IMR-90 (cell line): ENCODE measurements at regions not wholly inside any gene's neighbourhood (a gene's known extent, or its start where the extent isn't known, plus 50 kb on each side); places are given as distances from the start of the nearest gene placed in this dataset.

Source experiments
- ATAC-seq: fragments of 200-7000 bp; cut with Tn5 transposase; 2 replicates; pipeline ENCODE4 v1.9.1; 2020; ENCODE audit warnings: low read depth, mild to moderate bottlenecking, moderate library complexity
- BruUV-seq: library from RNA; stranded (reverse); fragments of 400-500 nt; replicated peaks from 2 replicates; lab custom pipeline; 2021; lab: Mats Ljungman, UMichigan
- CTCF ChIA-PET: fragments of 300-600 bp; formaldehyde crosslinking; extraction: SDS; loops from one replicate; lab custom pipeline; 2021; ENCODE audit warnings: antibody characterized with exemption; lab: Yijun Ruan, JAX
- POLR2A ChIA-PET: fragments of 300-600 bp; sonication (Branson Sonifier 250); formaldehyde crosslinking; loops from one replicate; lab custom pipeline; 2022; ENCODE audit warnings: antibody characterized with exemption; ENCODE audit not compliant: unreplicated experiment; lab: Charles Lee
- DNase-seq: peaks from one replicate; pipeline ENCODE4 v3.0.0; 2013
- H2AFZ ChIP-seq: replicated peaks from 2 replicates; pipeline ENCODE3; 2013; ENCODE audit warnings: low read length, mild to moderate bottlenecking; ENCODE audit not compliant: poor library complexity
- H2AK5ac ChIP-seq: 2 replicates; pipeline ENCODE4 v1.6.1; 2013; ENCODE audit warnings: low read depth, low read length, inconsistent platforms
- H2AK9ac ChIP-seq: replicated peaks from 2 replicates; pipeline ENCODE3; 2013; ENCODE audit warnings: mild to moderate bottlenecking, low read depth, low read length, moderate library complexity; ENCODE audit not compliant: poor library complexity
- H2BK120ac ChIP-seq: 2 replicates; pipeline ENCODE4 v1.6.1; 2013; ENCODE audit warnings: low read depth, low read length, inconsistent platforms
- H2BK15ac ChIP-seq: 3 replicates; pipeline ENCODE4 v1.6.1; 2013; ENCODE audit warnings: low read depth, low read length, inconsistent platforms
- H2BK20ac ChIP-seq: 2 replicates; pipeline ENCODE4 v1.6.1; 2013; ENCODE audit warnings: low read depth, mild to moderate bottlenecking, inconsistent platforms, low read length, moderate library complexity
- H2BK5ac ChIP-seq: 2 replicates; pipeline ENCODE4 v1.6.1; 2013; ENCODE audit warnings: mild to moderate bottlenecking, low read depth, low read length, inconsistent platforms; ENCODE audit not compliant: poor library complexity, severe bottlenecking
- H3K14ac ChIP-seq: replicated peaks from 2 replicates; pipeline ENCODE4 v1.6.1; 2013; ENCODE audit warnings: low read depth, low read length, inconsistent platforms
- H3K18ac ChIP-seq: 2 replicates; pipeline ENCODE4 v1.6.1; 2013; ENCODE audit warnings: low read depth, low read length, control low read depth
- H3K23ac ChIP-seq: 2 replicates; pipeline ENCODE4 v1.6.1; 2013; ENCODE audit warnings: low read depth, low read length, inconsistent platforms
- H3K27ac ChIP-seq: 2 replicates; pipeline ENCODE4 v1.5.1; 2013; ENCODE audit warnings: mild to moderate bottlenecking, control low read depth, low read length; ENCODE audit not compliant: insufficient read depth
- H3K27me3 ChIP-seq: 2 replicates; pipeline ENCODE4 v1.6.1; 2013; ENCODE audit warnings: low read length; ENCODE audit not compliant: control insufficient read depth, insufficient read depth
- H3K36me3 ChIP-seq: 2 replicates; pipeline ENCODE4 v1.6.1; 2013; ENCODE audit warnings: low read length, mixed read lengths; ENCODE audit not compliant: control insufficient read depth, insufficient read depth
- H3K4ac ChIP-seq: 2 replicates; pipeline ENCODE4 v1.6.1; 2013; ENCODE audit warnings: low read depth, low read length, inconsistent platforms
- H3K4me1 ChIP-seq: 2 replicates; pipeline ENCODE4 v1.6.1; 2013; ENCODE audit warnings: low read length, mixed read lengths; ENCODE audit not compliant: control insufficient read depth, insufficient read depth
- H3K4me2 ChIP-seq: 2 replicates; pipeline ENCODE4 v1.6.1; 2013; ENCODE audit warnings: low read depth, mild to moderate bottlenecking, control low read depth, low read length, moderate library complexity
- H3K4me3 ChIP-seq: 2 replicates; pipeline ENCODE4 v1.5.1; 2013; ENCODE audit warnings: low read depth, mild to moderate bottlenecking, control low read depth, low read length, moderate library complexity; ENCODE audit not compliant: insufficient read depth
- H3K56ac ChIP-seq: 2 replicates; pipeline ENCODE4 v1.6.1; 2013; ENCODE audit warnings: low read length, inconsistent platforms; ENCODE audit not compliant: insufficient read depth; ENCODE audit errors: extremely low read depth
- H3K79me1 ChIP-seq, 2 experiments: 2 replicates each; pipeline ENCODE4 v1.6.1; 2013; ENCODE audit warnings: low read length in 2 of 2, inconsistent platforms in 1 of 2, low read depth in 1 of 2
- H3K9ac ChIP-seq: 2 replicates; pipeline ENCODE4 v1.6.1; 2013; ENCODE audit warnings: low read depth, low read length, control low read depth
- H3K9me1 ChIP-seq: 2 replicates; pipeline ENCODE4 v1.6.1; 2013; ENCODE audit warnings: low read length, inconsistent platforms; ENCODE audit not compliant: insufficient read depth
- H3K9me3 ChIP-seq: 2 replicates; pipeline ENCODE4 v1.6.1; 2013; ENCODE audit warnings: low read length; ENCODE audit not compliant: control insufficient read depth, insufficient read depth
- H4K20me1 ChIP-seq: 2 replicates; pipeline ENCODE4 v1.6.1; 2013; ENCODE audit warnings: low read length, inconsistent platforms; ENCODE audit not compliant: insufficient read depth
- H4K5ac ChIP-seq: 2 replicates; pipeline ENCODE4 v1.6.1; 2013; ENCODE audit warnings: mild to moderate bottlenecking, low read depth, low read length, control low read depth
- H4K8ac ChIP-seq, 2 experiments: 2 replicates each; pipeline ENCODE4 v1.6.1; 2013; ENCODE audit warnings: low read depth in 2 of 2, low read length in 2 of 2, control low read depth in 1 of 2, inconsistent platforms in 1 of 2
- H4K91ac ChIP-seq: 2 replicates; pipeline ENCODE4 v1.6.1; 2013; ENCODE audit warnings: low read depth, low read length, inconsistent platforms; ENCODE audit not compliant: insufficient read depth
- ELK1 ChIP-seq: fragments of 150-350 bp; IDR thresholded peaks from 2 replicates; pipeline ENCODE4 v1.6.1; 2016; ENCODE audit warnings: low read depth, mild to moderate bottlenecking, low read length, moderate library complexity, borderline replicate concordance
- MAFK ChIP-seq: IDR thresholded peaks from 2 replicates; pipeline ENCODE4 v1.6.1; 2012; ENCODE audit warnings: low read depth, low read length, improper control_type of control experiment
- MXI1 ChIP-seq: IDR thresholded peaks from 2 replicates; pipeline ENCODE4 v1.6.1; 2012; ENCODE audit warnings: low read depth, mild to moderate bottlenecking, low read length, moderate library complexity, borderline replicate concordance
- NFE2L2 ChIP-seq: fragments of 150-350 bp; IDR thresholded peaks from 2 replicates; pipeline ENCODE4 v1.6.1; 2016; ENCODE audit warnings: low read depth, mild to moderate bottlenecking, low read length
- POLR2A ChIP-seq: IDR thresholded peaks from 2 replicates; pipeline ENCODE4 v1.6.1; 2012; ENCODE audit warnings: mild to moderate bottlenecking, low read depth, low read length
- RCOR1 ChIP-seq: IDR thresholded peaks from 2 replicates; pipeline ENCODE4 v1.6.1; 2012; ENCODE audit warnings: mild to moderate bottlenecking, low read length, improper control_type of control experiment; ENCODE audit not compliant: insufficient replicate concordance
- RFX5 ChIP-seq: IDR thresholded peaks from 2 replicates; pipeline ENCODE4 v1.8.0; 2012; ENCODE audit warnings: low read depth, mild to moderate bottlenecking, low read length, moderate library complexity
- WGBS, 2 experiments: methylation state at CpG; one replicate each; pipeline versions ENCODE4 v1.1.5 to v1.1.7; 2013; ENCODE audit warnings: missing lambda C conversion rate in 2 of 2; ENCODE audit not compliant: insufficient read length in 1 of 2; ENCODE audit errors: extremely low coverage in 2 of 2; 5-methylcytosine and 5-hydroxymethylcytosine counted together
- dilution Hi-C: fragments of 300-500 bp; cut with HindIII; formaldehyde crosslinking; loops from one replicate; pipeline ENCODE4 v1.14.3; 2018; ENCODE audit warnings: low sequenced_read_pairs; ENCODE audit not compliant: unreplicated experiment
- in situ Hi-C: fragments of 300-500 bp; cut with MboI; formaldehyde crosslinking; loops from 3 replicates; pipeline ENCODE4 v1.14.3; 2019; ENCODE audit warnings: low sequenced_read_pairs, inconsistent platforms, mixed read lengths
- intact Hi-C: fragments of 100-400 bp; cut with micrococcal nuclease; formaldehyde crosslinking; loops from 2 replicates; pipeline ENCODE4 v1.10.0; 2022
- TF ChIP-seq, protein P1 (sequence below): conservative IDR thresholded peaks from 2 replicates; pipeline ENCODE4 v1.5.1; 2012; ENCODE audit warnings: mild to moderate bottlenecking, low read depth, low read length, improper control_type of control experiment
- TF ChIP-seq, protein P2 (sequence below): fragments of 150-350 bp; IDR thresholded peaks from 2 replicates; pipeline ENCODE4 v1.6.1; 2017; ENCODE audit warnings: mild to moderate bottlenecking, antibody characterized with exemption, low read length, low read depth

- in situ Hi-C loops = no loop called here
- Histone ChIP-seq H4K5ac (no peak overlapping the region), H2BK20ac (no peak overlapping the region), H3K9ac (no peak overlapping the region), H3K56ac (no peak overlapping the region), H2BK15ac (no peak overlapping the region), H3K9me3 (no peaks in the 10 kb centered on the region), H2AK9ac (no peak overlapping the region), H4K8ac (no peak overlapping the region), H2BK120ac (no peak overlapping the region), H3K79me1 (no peaks in the 10 kb centered on the region), H4K20me1 (no peaks in the 10 kb centered on the region), H3K27ac (no peak overlapping the region), H3K14ac (no peak overlapping the region), H3K18ac (no peak overlapping the region), H3K36me3 (no peaks in the 10 kb centered on the region), H2AK5ac (no peak overlapping the region), H3K27me3 (no peaks in the 10 kb centered on the region), H2BK5ac (no peak overlapping the region), H3K9me1 (no peaks in the 10 kb centered on the region), H3K4ac (no peak overlapping the region), H3K4me2 (no peak overlapping the region), H2AFZ (no peak overlapping the region), H4K91ac (no peak overlapping the region), H3K4me3 (no peak overlapping the region), H3K23ac (no peak overlapping the region), H3K4me1 (no peaks in the 10 kb centered on the region)
- WGBS, 2 experiments = no CpG with 5 or more reads among the region's 2 CpGs
- TF ChIP-seq MXI1 = no peak
- TF ChIP-seq ELK1 = no peak
- TF ChIP-seq RFX5 = no peak
- no peak for TF ChIP-seq POLR2A
- no peak for TF ChIP-seq MAFK
- TF ChIP-seq, protein P1, sequence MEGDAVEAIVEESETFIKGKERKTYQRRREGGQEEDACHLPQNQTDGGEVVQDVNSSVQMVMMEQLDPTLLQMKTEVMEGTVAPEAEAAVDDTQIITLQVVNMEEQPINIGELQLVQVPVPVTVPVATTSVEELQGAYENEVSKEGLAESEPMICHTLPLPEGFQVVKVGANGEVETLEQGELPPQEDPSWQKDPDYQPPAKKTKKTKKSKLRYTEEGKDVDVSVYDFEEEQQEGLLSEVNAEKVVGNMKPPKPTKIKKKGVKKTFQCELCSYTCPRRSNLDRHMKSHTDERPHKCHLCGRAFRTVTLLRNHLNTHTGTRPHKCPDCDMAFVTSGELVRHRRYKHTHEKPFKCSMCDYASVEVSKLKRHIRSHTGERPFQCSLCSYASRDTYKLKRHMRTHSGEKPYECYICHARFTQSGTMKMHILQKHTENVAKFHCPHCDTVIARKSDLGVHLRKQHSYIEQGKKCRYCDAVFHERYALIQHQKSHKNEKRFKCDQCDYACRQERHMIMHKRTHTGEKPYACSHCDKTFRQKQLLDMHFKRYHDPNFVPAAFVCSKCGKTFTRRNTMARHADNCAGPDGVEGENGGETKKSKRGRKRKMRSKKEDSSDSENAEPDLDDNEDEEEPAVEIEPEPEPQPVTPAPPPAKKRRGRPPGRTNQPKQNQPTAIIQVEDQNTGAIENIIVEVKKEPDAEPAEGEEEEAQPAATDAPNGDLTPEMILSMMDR = no peak
- TF ChIP-seq, protein P2, sequence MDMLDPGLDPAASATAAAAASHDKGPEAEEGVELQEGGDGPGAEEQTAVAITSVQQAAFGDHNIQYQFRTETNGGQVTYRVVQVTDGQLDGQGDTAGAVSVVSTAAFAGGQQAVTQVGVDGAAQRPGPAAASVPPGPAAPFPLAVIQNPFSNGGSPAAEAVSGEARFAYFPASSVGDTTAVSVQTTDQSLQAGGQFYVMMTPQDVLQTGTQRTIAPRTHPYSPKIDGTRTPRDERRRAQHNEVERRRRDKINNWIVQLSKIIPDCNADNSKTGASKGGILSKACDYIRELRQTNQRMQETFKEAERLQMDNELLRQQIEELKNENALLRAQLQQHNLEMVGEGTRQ = no peak
- TF ChIP-seq NFE2L2 = no peak
- no peak for TF ChIP-seq RCOR1
- no TSS peak for BruUV-seq
- DNase-seq (no peak), ATAC-seq (no peak)
- CTCF ChIA-PET = no interaction called here
- intact Hi-C loops = no loop called here
- dilution Hi-C loops = no loop called here
- POLR2A ChIA-PET = no interaction called here
Observed at GRCh38 chr5:152113401-152113800, 188.8 kb upstream of the GLRA1 start.
